ENCODE measurements at regions not wholly inside any gene's neighbourhood (a gene's known extent, or its start where the extent isn't known, plus 50 kb on each side); places are given as distances from the start of the nearest gene placed in this dataset.

DNA sequence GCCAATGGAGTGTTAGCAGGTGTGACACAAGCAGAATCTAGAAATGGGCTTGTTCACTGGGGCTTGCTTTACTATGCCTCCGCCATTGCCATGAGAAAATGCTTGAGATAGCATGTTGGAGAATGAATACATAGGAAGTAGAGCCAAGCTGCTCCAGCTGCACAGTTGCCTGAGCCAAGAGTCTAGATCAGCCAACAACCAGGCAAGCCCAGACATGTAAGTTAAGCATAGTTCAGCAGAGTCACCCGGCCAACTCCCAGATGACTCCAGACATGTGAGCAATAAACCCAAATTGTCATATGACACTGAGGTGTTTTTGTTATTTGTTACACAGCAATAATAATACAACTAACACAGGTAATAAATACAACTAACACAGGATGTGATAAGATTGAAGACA lies 167.9 kb downstream of the HAO1 start:
- no peak for TF ChIP-seq EZH2 (IDR thresholded peaks at IDR 0.05; ENCODE audit: insufficient read depth, poor library complexity, severe bottlenecking)
- no peak for TF ChIP-seq EZH2phosphoT487 (IDR thresholded peaks at IDR 0.05; ENCODE audit: insufficient read depth, low read depth)
- DNase-seq = peak; percentile 53
- H3K79me2 ChIP-seq (ENCODE audit: insufficient read depth) = no peaks in the 10 kb centered on the region
- WGBS, 2 experiments (ENCODE audit: low coverage in 1 of 2, low lambda C conversion rate in 2 of 2, missing lambda C conversion rate in 2 of 2) = 37 to 38% methylated on average over 2 of the region's 2 CpGs
- H3K27ac ChIP-seq = no peak overlapping the region
- H3K9me3 ChIP-seq (ENCODE audit: low read depth) = no peaks in the 10 kb centered on the region
- H3K4me2 ChIP-seq (ENCODE audit: unreplicated experiment) = no peak overlapping the region
- in situ Hi-C loops (cut with MboI) = no loop called here
- H3K9ac ChIP-seq = no peak overlapping the region
- H4K20me1 ChIP-seq (ENCODE audit: insufficient read depth) = no peaks in the 10 kb centered on the region
- no peaks in the 10 kb centered on the region for H3K4me1 ChIP-seq (ENCODE audit: insufficient read depth)
- no peaks in the 10 kb centered on the region for H3K9me2 ChIP-seq (ENCODE audit: insufficient read depth)
- H3F3A ChIP-seq (ENCODE audit: insufficient read depth) = no peaks in the 10 kb centered on the region
- no peaks in the 10 kb centered on the region for H3K27me3 ChIP-seq (replicated peaks; ENCODE audit: insufficient read depth)
- H2AFZ ChIP-seq = 0 out of 2 replicates have a peak overlapping the region, but pooled peaks have one; percentile 13
- H3K4me3 ChIP-seq = no peak overlapping the region
- H3K36me3 ChIP-seq (ENCODE audit: low read depth) = no peaks in the 10 kb centered on the region

DNA sequence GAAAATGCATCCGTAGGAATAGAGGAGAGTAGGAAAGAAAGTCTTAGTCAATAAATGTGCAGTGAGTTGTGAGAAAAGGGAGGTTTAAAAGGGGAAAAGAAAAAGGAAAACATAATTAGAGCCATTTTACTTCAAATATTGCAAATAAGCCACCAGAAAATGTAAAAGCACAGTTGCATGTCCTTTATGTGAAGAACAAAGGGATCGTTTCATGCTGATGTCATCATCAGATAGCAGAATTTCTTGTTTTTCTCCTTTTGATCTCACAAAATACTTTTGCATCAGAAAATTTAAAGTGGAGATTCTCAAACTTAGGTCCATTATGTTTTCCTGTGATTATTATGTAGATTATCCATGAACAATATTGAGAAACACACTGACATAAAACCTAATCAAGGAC lies 166.7 kb downstream of the HAO1 start:
- Histone ChIP-seq H3K4me2 (ENCODE audit: unreplicated experiment) (no peak overlapping the region), H2AFZ (no peak overlapping the region), H3K27me3 (replicated peaks; ENCODE audit: insufficient read depth) (no peaks in the 10 kb centered on the region), H4K20me1 (ENCODE audit: insufficient read depth) (no peaks in the 10 kb centered on the region), H3K4me1 (ENCODE audit: insufficient read depth) (no peaks in the 10 kb centered on the region), H3F3A (ENCODE audit: insufficient read depth) (no peaks in the 10 kb centered on the region), H3K9me3 (ENCODE audit: low read depth) (no peaks in the 10 kb centered on the region), H3K9ac (no peak overlapping the region), H3K36me3 (ENCODE audit: low read depth) (no peaks in the 10 kb centered on the region), H3K9me2 (ENCODE audit: insufficient read depth) (no peaks in the 10 kb centered on the region), H3K4me3 (no peak overlapping the region), H3K27ac (no peak overlapping the region), H3K79me2 (ENCODE audit: insufficient read depth) (no peaks in the 10 kb centered on the region)
- DNase-seq = no peak
- WGBS, 2 experiments (ENCODE audit: low coverage in 1 of 2, low lambda C conversion rate in 2 of 2, missing lambda C conversion rate in 2 of 2) = 54 to 56% methylated on average over 2 of the region's 2 CpGs
- no peak for TF ChIP-seq EZH2phosphoT487 (IDR thresholded peaks at IDR 0.05; ENCODE audit: insufficient read depth, low read depth)
- in situ Hi-C loops (cut with MboI) = no loop called here

DNA sequence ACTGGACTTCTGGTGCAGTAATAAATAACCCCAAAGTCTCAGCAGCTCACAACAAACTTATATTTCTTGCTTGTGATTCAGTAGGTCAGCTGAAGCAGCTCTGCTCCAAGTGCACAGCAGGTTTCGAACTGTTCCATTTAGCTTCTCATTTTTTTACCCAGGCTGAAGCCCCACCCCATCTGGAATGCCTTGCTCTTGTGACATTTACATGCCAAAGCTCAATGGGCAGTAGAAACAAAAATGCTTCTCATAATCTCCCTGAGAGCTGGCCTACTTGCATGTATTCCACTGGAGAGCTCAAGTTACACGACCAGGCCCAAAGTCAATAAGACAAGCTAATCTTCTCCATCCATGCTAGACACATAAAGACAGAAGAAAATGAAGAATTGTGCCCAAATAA lies 165.2 kb downstream of the HAO1 start:
- Histone ChIP-seq H3K9me2 (ENCODE audit: insufficient read depth) (no peaks in the 10 kb centered on the region), H3K9me3 (ENCODE audit: low read depth) (no peaks in the 10 kb centered on the region), H3K36me3 (ENCODE audit: low read depth) (no peaks in the 10 kb centered on the region), H3K27ac (no peak overlapping the region), H3K4me1 (ENCODE audit: insufficient read depth) (no peaks in the 10 kb centered on the region), H3K9ac (no peak overlapping the region), H3K4me3 (no peak overlapping the region), H3F3A (ENCODE audit: insufficient read depth) (no peaks in the 10 kb centered on the region), H3K79me2 (ENCODE audit: insufficient read depth) (no peaks in the 10 kb centered on the region), H3K27me3 (replicated peaks; ENCODE audit: insufficient read depth) (no peaks in the 10 kb centered on the region), H4K20me1 (ENCODE audit: insufficient read depth) (no peaks in the 10 kb centered on the region), H3K4me2 (ENCODE audit: unreplicated experiment) (no peak overlapping the region), H2AFZ (0 out of 2 replicates have a peak overlapping the region, but pooled peaks have one; percentile 15)
- DNase-seq = peak; percentile 40
- TF ChIP-seq EZH2phosphoT487 (IDR thresholded peaks at IDR 0.05; ENCODE audit: insufficient read depth, low read depth) (no peak), EZH2 (IDR thresholded peaks at IDR 0.05; ENCODE audit: insufficient read depth, poor library complexity, severe bottlenecking) (no peak)
- in situ Hi-C loops (cut with MboI) = no loop called here
- WGBS, 2 experiments (ENCODE audit: low coverage in 1 of 2, low lambda C conversion rate in 2 of 2, missing lambda C conversion rate in 2 of 2) = 30 to 31% methylated on average over 2 of the region's 2 CpGs

DNA sequence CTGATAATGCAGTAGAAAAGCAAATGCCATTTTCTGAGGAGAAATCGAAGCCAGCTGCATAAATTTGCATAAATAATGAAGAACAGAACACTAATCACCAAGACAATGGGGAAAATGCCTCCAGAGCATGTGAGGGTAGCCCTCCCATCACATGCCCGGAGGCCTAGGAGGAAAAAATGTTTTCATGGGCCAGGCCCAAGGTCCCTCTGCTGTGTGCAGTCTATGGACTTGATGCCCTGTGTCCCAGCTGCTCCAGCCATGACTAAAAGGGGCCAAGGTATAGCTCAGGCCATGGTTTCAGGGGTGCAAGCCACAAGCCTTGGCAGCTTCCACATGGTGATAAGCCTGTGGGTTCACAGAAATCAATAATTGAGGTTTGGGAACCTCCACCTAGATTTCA lies 164.1 kb downstream of the HAO1 start:
- H3K9ac ChIP-seq = no peak overlapping the region
- in situ Hi-C loops (cut with MboI) = no loop called here
- no peaks in the 10 kb centered on the region for H3K9me3 ChIP-seq (ENCODE audit: low read depth)
- WGBS, 2 experiments (ENCODE audit: low coverage in 1 of 2, low lambda C conversion rate in 2 of 2, missing lambda C conversion rate in 2 of 2) = 34 to 53% methylated on average over 2 of the region's 2 CpGs
- no peaks in the 10 kb centered on the region for H3K79me2 ChIP-seq (ENCODE audit: insufficient read depth)
- H3K4me1 ChIP-seq (ENCODE audit: insufficient read depth) = no peaks in the 10 kb centered on the region
- H3F3A ChIP-seq (ENCODE audit: insufficient read depth) = no peaks in the 10 kb centered on the region
- no peaks in the 10 kb centered on the region for H4K20me1 ChIP-seq (ENCODE audit: insufficient read depth)
- no peaks in the 10 kb centered on the region for H3K27me3 ChIP-seq (replicated peaks; ENCODE audit: insufficient read depth)
- H3K27ac ChIP-seq = no peak overlapping the region
- DNase-seq = no peak
- no peak for TF ChIP-seq EZH2 (IDR thresholded peaks at IDR 0.05; ENCODE audit: insufficient read depth, poor library complexity, severe bottlenecking)
- TF ChIP-seq EZH2phosphoT487 (IDR thresholded peaks at IDR 0.05; ENCODE audit: insufficient read depth, low read depth) = no peak
- H3K4me3 ChIP-seq = no peak overlapping the region
- H3K9me2 ChIP-seq (ENCODE audit: insufficient read depth) = no peaks in the 10 kb centered on the region
- no peaks in the 10 kb centered on the region for H3K36me3 ChIP-seq (ENCODE audit: low read depth)
- H2AFZ ChIP-seq = no peak overlapping the region
- no peak overlapping the region for H3K4me2 ChIP-seq (ENCODE audit: unreplicated experiment)

DNA sequence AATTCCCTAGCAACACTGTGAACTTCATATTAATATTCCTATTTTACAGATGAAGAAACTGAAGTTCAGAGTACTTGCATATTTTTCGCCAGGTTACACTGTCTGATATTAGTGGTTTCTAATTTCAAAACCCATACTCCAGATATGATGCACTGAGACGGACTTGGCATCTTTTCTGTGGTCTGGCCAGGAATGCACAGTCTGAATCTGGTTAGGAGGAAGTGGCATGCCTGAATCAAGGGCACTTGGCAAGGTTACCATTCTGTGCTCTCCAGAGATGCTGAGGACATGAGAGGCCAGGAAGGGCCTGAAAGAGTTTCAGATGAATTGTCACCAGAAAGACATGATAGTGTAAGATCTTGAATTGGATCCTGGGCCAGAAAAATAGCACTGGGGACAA lies 150.1 kb downstream of the HAO1 start:
- 75 to 78% methylated on average over 2 of the region's 2 CpGs for WGBS, 2 experiments (ENCODE audit: low coverage in 1 of 2, low lambda C conversion rate in 2 of 2, missing lambda C conversion rate in 2 of 2)
- peak; percentile 69 for DNase-seq

More for the DNA sequence above, 150.1 kb downstream of the HAO1 start:
- in situ Hi-C loops (cut with MboI) = no loop called here
- Histone ChIP-seq H3K9me3 (ENCODE audit: low read depth) (no peaks in the 10 kb centered on the region), H3K79me2 (ENCODE audit: insufficient read depth) (no peaks in the 10 kb centered on the region), H3K27ac (no peak overlapping the region), H2AFZ (no peak overlapping the region), H3F3A (ENCODE audit: insufficient read depth) (0 out of 2 replicates have a peak, but pooled peaks cover 8% of the 10 kb centered on the region), H3K4me3 (no peak overlapping the region), H3K4me2 (ENCODE audit: unreplicated experiment) (no peak overlapping the region), H3K27me3 (replicated peaks; ENCODE audit: insufficient read depth) (no peaks in the 10 kb centered on the region), H3K9me2 (ENCODE audit: insufficient read depth) (no peaks in the 10 kb centered on the region), H3K9ac (no peak overlapping the region), H3K4me1 (ENCODE audit: insufficient read depth) (peaks cover 6% of the 10 kb centered on the region; the same call in 1 of the 2 replicates), H4K20me1 (ENCODE audit: insufficient read depth) (no peaks in the 10 kb centered on the region), H3K36me3 (ENCODE audit: low read depth) (no peaks in the 10 kb centered on the region)
- no peak for TF ChIP-seq EZH2phosphoT487 (IDR thresholded peaks at IDR 0.05; ENCODE audit: insufficient read depth, low read depth)
- no peak for TF ChIP-seq EZH2 (IDR thresholded peaks at IDR 0.05; ENCODE audit: insufficient read depth, poor library complexity, severe bottlenecking)

Measured in GM23248 (cell line).